Neural progenitor cell (in vitro differentiated cells): ENCODE measurements at regions not wholly inside any gene's neighbourhood (a gene's known extent, or its start where the extent isn't known, plus 50 kb on each side); places are given as distances from the start of the nearest gene placed in this dataset.

Source experiments
- DNase-seq: peaks from one replicate; pipeline ENCODE4 v3.0.0-alpha.2; 2016; ENCODE audit warnings: low spot score
- H2AFZ ChIP-seq: fragments of 200-600 bp; sonication (generic); replicated peaks from 2 replicates; pipeline ENCODE4 v1.6.1; 2016; ENCODE audit warnings: antibody characterized with exemption
- H3F3A ChIP-seq: fragments of 200-600 bp; sonication (generic); 2 replicates; pipeline ENCODE4 v1.6.1; 2016; ENCODE audit warnings: antibody characterized with exemption, low read depth
- H3K27ac ChIP-seq: fragments of 200-600 bp; sonication (generic); 2 replicates; pipeline ENCODE4 v1.5.1; 2016; ENCODE audit warnings: mild to moderate bottlenecking
- H3K27me3 ChIP-seq: fragments of 200-600 bp; sonication (generic); 2 replicates; pipeline ENCODE4 v1.6.1; 2016; ENCODE audit warnings: mild to moderate bottlenecking, moderate library complexity
- H3K36me3 ChIP-seq: fragments of 200-600 bp; sonication (generic); 2 replicates; pipeline ENCODE4 v1.5.1; 2016
- H3K4me1 ChIP-seq: fragments of 200-600 bp; sonication (generic); 2 replicates; pipeline ENCODE4 v1.6.1; 2016; ENCODE audit warnings: mixed run types
- H3K4me2 ChIP-seq: fragments of 200-600 bp; sonication (generic); 2 replicates; pipeline ENCODE4 v1.6.1; 2016
- H3K4me3 ChIP-seq: fragments of 200-600 bp; sonication (generic); 2 replicates; pipeline ENCODE4 v1.5.1; 2016
- H3K79me2 ChIP-seq: fragments of 200-600 bp; sonication (generic); 2 replicates; pipeline ENCODE4 v1.6.1; 2016; ENCODE audit warnings: low read depth
- H3K9ac ChIP-seq: fragments of 200-600 bp; sonication (generic); 2 replicates; pipeline ENCODE4 v1.6.1; 2016
- H3K9me3 ChIP-seq: fragments of 200-600 bp; sonication (generic); 2 replicates; pipeline ENCODE4 v1.5.1; 2016; ENCODE audit warnings: low read depth
- H4K20me1 ChIP-seq: fragments of 200-600 bp; sonication (generic); 2 replicates; pipeline ENCODE4 v1.6.1; 2016; ENCODE audit warnings: low read depth
- H3K27ac Mint-ChIP-seq: 3 replicates; pipeline ENCODE4 v1.8.0; 2021; ENCODE audit warnings: mixed read lengths
- H3K27me3 Mint-ChIP-seq: 2 replicates; pipeline ENCODE4 v1.8.0; 2022; ENCODE audit warnings: low read depth, mild to moderate bottlenecking, inconsistent platforms, moderate library complexity, mixed read lengths; ENCODE audit not compliant: insufficient read depth
- H3K36me3 Mint-ChIP-seq: 3 replicates; pipeline ENCODE4 v1.8.0; 2021; ENCODE audit warnings: mixed read lengths
- H3K4me1 Mint-ChIP-seq: 3 replicates; pipeline ENCODE4 v1.8.0; 2021; ENCODE audit warnings: mixed read lengths
- H3K4me3 Mint-ChIP-seq: 3 replicates; pipeline ENCODE4 v1.8.0; 2021; ENCODE audit warnings: mild to moderate bottlenecking, moderate library complexity, mixed read lengths
- H3K9me3 Mint-ChIP-seq: 3 replicates; pipeline ENCODE4 v1.8.0; 2020; ENCODE audit warnings: mixed read lengths
- CTCF ChIP-seq: fragments of 200-600 bp; sonication (generic); IDR thresholded peaks from 2 replicates; pipeline ENCODE4 v1.5.1; 2017; ENCODE audit warnings: antibody characterized with exemption, mild to moderate bottlenecking
- EZH2 ChIP-seq: fragments of 200-600 bp; sonication (generic); IDR thresholded peaks from 2 replicates; pipeline ENCODE4 v1.6.1; 2017; ENCODE audit warnings: antibody characterized with exemption, mild to moderate bottlenecking, moderate library complexity
- EZH2phosphoT487 ChIP-seq: fragments of 200-600 bp; sonication (generic); IDR thresholded peaks from 2 replicates; pipeline ENCODE4 v1.6.1; 2017; ENCODE audit warnings: antibody characterized with exemption

DNA sequence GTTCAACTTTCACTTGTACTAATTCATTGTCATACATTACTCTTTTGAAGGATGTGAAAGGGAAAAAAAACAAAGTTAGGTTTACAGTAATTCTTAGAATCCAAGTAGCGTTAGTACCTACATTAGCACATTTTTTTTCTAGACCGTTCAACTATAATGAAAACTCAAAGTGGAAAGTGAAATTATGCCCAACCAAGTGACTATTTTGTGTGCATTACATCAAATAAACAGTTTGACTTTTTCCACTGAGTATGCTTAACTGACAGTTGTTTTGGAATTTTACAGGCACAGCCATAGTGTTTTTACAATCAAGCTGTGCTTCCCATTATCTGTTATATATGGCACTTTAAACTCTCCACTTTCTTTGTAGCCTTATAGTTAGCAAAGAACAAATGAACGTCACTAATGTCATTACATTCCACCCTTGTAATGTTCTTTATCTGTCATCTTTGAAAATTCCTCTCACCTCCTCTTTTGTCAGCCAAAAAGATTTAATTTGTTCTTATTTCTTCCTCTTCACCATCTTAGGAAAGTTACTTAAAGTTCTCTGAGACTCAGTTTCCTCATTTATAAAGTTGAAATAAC, 142.3 kb upstream of the SOX2 start:
- Histone ChIP-seq H3K4me3 (no peak overlapping the region), H3K4me2 (no peak overlapping the region), H3F3A (no peaks in the 10 kb centered on the region), H2AFZ (no peak overlapping the region), H3K9me3 (no peaks in the 10 kb centered on the region), H3K27ac (no peak overlapping the region), H4K20me1 (no peaks in the 10 kb centered on the region), H3K4me1 (no peaks in the 10 kb centered on the region), H3K27me3 (no peaks in the 10 kb centered on the region), H3K9ac (no peak overlapping the region), H3K79me2 (no peaks in the 10 kb centered on the region), H3K36me3 (no peaks in the 10 kb centered on the region)
- H3K36me3 Mint-ChIP-seq = no peaks in the 10 kb centered on the region
- no peak for TF ChIP-seq EZH2
- no peak for TF ChIP-seq EZH2phosphoT487
- TF ChIP-seq CTCF = no peak
- no peaks in the 10 kb centered on the region for H3K9me3 Mint-ChIP-seq
- H3K27ac Mint-ChIP-seq = no peak overlapping the region
- no peaks in the 10 kb centered on the region for H3K27me3 Mint-ChIP-seq
- no peaks in the 10 kb centered on the region for H3K4me1 Mint-ChIP-seq
- no peak for DNase-seq
- no peak overlapping the region for H3K4me3 Mint-ChIP-seq

GRCh38 chr3:181568693-181569092, 143.0 kb upstream of the SOX2 start:
- DNase-seq = no peak
- H3K79me2 ChIP-seq = no peaks in the 10 kb centered on the region
- H3K4me1 ChIP-seq = no peaks in the 10 kb centered on the region
- H3K27ac Mint-ChIP-seq = no peak overlapping the region
- no peaks in the 10 kb centered on the region for H3F3A ChIP-seq
- no peaks in the 10 kb centered on the region for H3K27me3 Mint-ChIP-seq
- no peak overlapping the region for H2AFZ ChIP-seq
- H3K9ac ChIP-seq = no peak overlapping the region
- H3K4me3 Mint-ChIP-seq = no peak overlapping the region
- H3K4me2 ChIP-seq = no peak overlapping the region
- H3K36me3 ChIP-seq = no peaks in the 10 kb centered on the region
- TF ChIP-seq EZH2 (no peak), EZH2phosphoT487 (no peak), CTCF (no peak)
- H3K27me3 ChIP-seq = no peaks in the 10 kb centered on the region
- H3K9me3 ChIP-seq = no peaks in the 10 kb centered on the region
- H3K27ac ChIP-seq = no peak overlapping the region
- H3K4me3 ChIP-seq = no peak overlapping the region
- H4K20me1 ChIP-seq = no peaks in the 10 kb centered on the region
- no peaks in the 10 kb centered on the region for H3K9me3 Mint-ChIP-seq
- no peaks in the 10 kb centered on the region for H3K4me1 Mint-ChIP-seq
- no peaks in the 10 kb centered on the region for H3K36me3 Mint-ChIP-seq

DNA sequence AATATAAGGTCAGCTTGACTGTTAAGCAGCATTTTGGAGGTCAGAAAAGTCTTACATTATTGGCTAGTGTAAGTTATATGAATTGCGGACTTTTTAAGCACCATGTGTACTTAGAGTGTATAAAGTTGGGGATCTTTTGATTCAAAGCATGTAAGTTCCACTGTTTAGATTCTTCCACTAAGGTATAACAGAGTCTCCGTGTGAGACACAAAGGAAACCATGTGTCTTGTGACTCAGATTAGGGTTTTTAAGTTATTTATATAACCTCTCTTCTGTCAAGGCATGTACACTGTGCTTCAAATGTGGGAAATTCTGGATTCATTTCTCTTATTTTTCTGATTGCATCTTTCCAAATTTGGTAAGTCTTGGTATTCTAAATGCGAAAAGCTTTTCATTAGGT, 143.5 kb upstream of the SOX2 start:
- no peaks in the 10 kb centered on the region for H3K4me1 Mint-ChIP-seq
- H3K27ac Mint-ChIP-seq = no peak overlapping the region
- H3K36me3 Mint-ChIP-seq = no peaks in the 10 kb centered on the region
- no peak overlapping the region for H3K4me3 Mint-ChIP-seq
- no peak overlapping the region for H3K4me2 ChIP-seq
- H3K27ac ChIP-seq = no peak overlapping the region
- no peak overlapping the region for H3K9ac ChIP-seq
- no peak overlapping the region for H2AFZ ChIP-seq
- H3K4me1 ChIP-seq = no peaks in the 10 kb centered on the region
- no peaks in the 10 kb centered on the region for H4K20me1 ChIP-seq
- no peaks in the 10 kb centered on the region for H3F3A ChIP-seq
- H3K27me3 ChIP-seq = no peaks in the 10 kb centered on the region
- TF ChIP-seq CTCF (no peak), EZH2 (no peak), EZH2phosphoT487 (no peak)
- no peaks in the 10 kb centered on the region for H3K27me3 Mint-ChIP-seq
- no peaks in the 10 kb centered on the region for H3K9me3 Mint-ChIP-seq
- no peaks in the 10 kb centered on the region for H3K36me3 ChIP-seq
- H3K9me3 ChIP-seq = no peaks in the 10 kb centered on the region
- no peak overlapping the region for H3K4me3 ChIP-seq
- no peaks in the 10 kb centered on the region for H3K79me2 ChIP-seq
- DNase-seq = no peak
